Sigmoid colon (tissue), 6 donors: ENCODE measurements at regions not wholly inside any gene's neighbourhood (a gene's known extent, or its start where the extent isn't known, plus 50 kb on each side); places are given as distances from the start of the nearest gene placed in this dataset.

Experiments used
- DNase-seq: peaks from one replicate; pipeline ENCODE4 v3.0.0-alpha.2; 2019
- H3K27ac ChIP-seq, 4 donors: fragments of 200-600 bp; sonication (generic); one replicate each; pipeline ENCODE4 v1.5.1; 2016 to 2019; ENCODE audit warnings: mild to moderate bottlenecking in 1 of 4
- H3K27me3 ChIP-seq, 3 donors: fragments of 200-600 bp; sonication (generic); one replicate each; pipeline ENCODE4 v1.5.1; 2019; ENCODE audit warnings: mild to moderate bottlenecking in 1 of 3
- H3K36me3 ChIP-seq, 4 donors: fragments of 200-600 bp; sonication (generic); one replicate each; pipeline ENCODE4 v1.5.1; 2016 to 2019
- H3K4me1 ChIP-seq, 4 donors: fragments of 200-600 bp; sonication (generic); one replicate each; pipeline ENCODE4 v1.5.1; 2017 to 2019
- H3K4me3 ChIP-seq, 4 donors: fragments of 200-600 bp; sonication (generic); one replicate each; pipeline ENCODE4 v1.5.1; 2017 to 2019; ENCODE audit warnings: mild to moderate bottlenecking in 2 of 4, moderate library complexity in 1 of 4
- H3K9me3 ChIP-seq, 4 donors: fragments of 200-600 bp in 3 of 4; sonication (generic) in 3 of 4; one replicate each; pipeline versions ENCODE4 v1.5.1 to v1.6.1; 2013 to 2019
- EP300 ChIP-seq, 4 donors: sonication (generic); formaldehyde crosslinking; IDR thresholded peaks; one replicate each; pipeline ENCODE4 v1.6.1; 2017; ENCODE audit warnings: antibody characterized with exemption in 4 of 4
- POLR2A ChIP-seq, 2 donors: fragments of 450-650 bp; IDR thresholded peaks; one replicate each; pipeline ENCODE4 v1.6.1; 2016; ENCODE audit warnings: antibody characterized with exemption in 2 of 2, mild to moderate bottlenecking in 2 of 2, moderate library complexity in 2 of 2
- POLR2AphosphoS5 ChIP-seq, 4 donors: sonication (generic); formaldehyde crosslinking; IDR thresholded peaks; one replicate each; pipeline ENCODE4 v1.6.1; 2017; ENCODE audit warnings: antibody characterized with exemption in 4 of 4
- WGBS, 2 donors: extraction: QIAGEN DNeasy Blood & Tissue Kit; methylation state at CpG; one replicate each; pipeline ENCODE4 v1.1.7; 2013; 5-methylcytosine and 5-hydroxymethylcytosine counted together
- intact Hi-C: fragments of 100-400 bp; cut with DNase I; formaldehyde crosslinking; loops from one replicate; pipeline ENCODE4 v1.15.1; 2023
- TF ChIP-seq, protein P1 (sequence below), 4 experiments: fragments of 450-650 bp in 3 of 4; fragments of 200-600 bp in 1 of 4; IDR thresholded peaks; one replicate each; pipeline ENCODE4 v1.5.1; 2016 to 2019; ENCODE audit warnings: antibody characterized with exemption in 4 of 4, mild to moderate bottlenecking in 3 of 4, moderate library complexity in 2 of 4
- donor health status: healthy with polysubstance abuse.
- donor health status: healthy.

DNA sequence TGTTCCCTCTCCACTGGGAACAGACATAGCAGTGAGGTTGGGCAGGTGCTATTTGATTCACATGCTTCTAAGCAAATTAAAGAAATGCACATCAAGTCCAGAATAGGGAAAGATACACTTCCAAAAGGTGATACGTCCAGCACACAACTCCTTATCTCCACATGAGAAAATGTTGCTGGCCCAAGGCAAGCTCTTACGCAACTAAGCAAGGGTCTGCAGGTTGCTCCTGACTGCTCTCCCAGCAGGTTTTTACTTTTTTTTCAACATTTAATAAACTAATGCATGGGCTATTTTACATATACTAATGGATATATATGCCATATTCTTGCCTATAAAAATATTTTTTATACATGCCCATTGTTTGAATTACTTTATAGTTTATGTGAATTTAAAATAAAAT is 818.5 kb upstream of the ROBO1 start:
- H3K27ac ChIP-seq, result no peak overlapping the region
- DNase-seq, result no peak
- H3K36me3 ChIP-seq, result no peaks in the 10 kb centered on the region
- no peaks in the 10 kb centered on the region for H3K27me3 ChIP-seq
- no peaks in the 10 kb centered on the region for H3K9me3 ChIP-seq
- TF ChIP-seq, protein P1, sequence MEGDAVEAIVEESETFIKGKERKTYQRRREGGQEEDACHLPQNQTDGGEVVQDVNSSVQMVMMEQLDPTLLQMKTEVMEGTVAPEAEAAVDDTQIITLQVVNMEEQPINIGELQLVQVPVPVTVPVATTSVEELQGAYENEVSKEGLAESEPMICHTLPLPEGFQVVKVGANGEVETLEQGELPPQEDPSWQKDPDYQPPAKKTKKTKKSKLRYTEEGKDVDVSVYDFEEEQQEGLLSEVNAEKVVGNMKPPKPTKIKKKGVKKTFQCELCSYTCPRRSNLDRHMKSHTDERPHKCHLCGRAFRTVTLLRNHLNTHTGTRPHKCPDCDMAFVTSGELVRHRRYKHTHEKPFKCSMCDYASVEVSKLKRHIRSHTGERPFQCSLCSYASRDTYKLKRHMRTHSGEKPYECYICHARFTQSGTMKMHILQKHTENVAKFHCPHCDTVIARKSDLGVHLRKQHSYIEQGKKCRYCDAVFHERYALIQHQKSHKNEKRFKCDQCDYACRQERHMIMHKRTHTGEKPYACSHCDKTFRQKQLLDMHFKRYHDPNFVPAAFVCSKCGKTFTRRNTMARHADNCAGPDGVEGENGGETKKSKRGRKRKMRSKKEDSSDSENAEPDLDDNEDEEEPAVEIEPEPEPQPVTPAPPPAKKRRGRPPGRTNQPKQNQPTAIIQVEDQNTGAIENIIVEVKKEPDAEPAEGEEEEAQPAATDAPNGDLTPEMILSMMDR (IDR thresholded peaks at IDR 0.05), result no peak
- TF ChIP-seq EP300 (IDR thresholded peaks at IDR 0.05) (no peak), POLR2A (IDR thresholded peaks at IDR 0.05) (no peak), POLR2AphosphoS5 (IDR thresholded peaks at IDR 0.05) (no peak)
- H3K4me3 ChIP-seq, result no peak overlapping the region
- intact Hi-C loops, result no loop called here
- no peaks in the 10 kb centered on the region for H3K4me1 ChIP-seq
- 88 to 92% methylated on average over 2 of the region's 2 CpGs for WGBS, 2 donors

DNA sequence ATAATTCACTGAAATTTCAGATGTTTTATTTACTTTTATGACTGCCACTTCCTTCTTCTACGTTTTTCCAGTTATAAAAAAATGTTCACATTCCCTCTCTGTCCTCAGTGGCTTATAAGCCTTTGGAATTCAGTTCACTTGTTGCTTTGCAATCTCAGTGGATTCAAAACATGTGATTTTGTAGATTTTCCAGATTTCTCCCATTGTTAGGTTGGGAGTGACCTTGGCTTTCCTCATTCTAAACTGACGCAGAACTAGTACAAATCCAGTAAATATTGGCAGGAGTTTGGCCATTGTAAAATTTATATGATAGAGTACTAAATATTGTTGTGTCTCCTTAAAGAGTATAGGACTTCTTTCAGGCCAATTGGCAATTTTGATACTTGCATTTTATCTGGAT is 812.3 kb upstream of the ROBO1 start:
- Histone ChIP-seq H3K9me3 (no peaks in the 10 kb centered on the region), H3K4me1 (no peaks in the 10 kb centered on the region), H3K27me3 (no peaks in the 10 kb centered on the region), H3K36me3 (no peaks in the 10 kb centered on the region), H3K4me3 (no peak overlapping the region), H3K27ac (no peak overlapping the region)
- whole genome bisulfite sequencing, 2 donors, result 12 to 50% methylated on average over 2 of the region's 2 CpGs
- no peak for TF ChIP-seq EP300 (IDR thresholded peaks at IDR 0.05)
- no peak for DNase-seq
- intact Hi-C loops, result no loop called here

DNA sequence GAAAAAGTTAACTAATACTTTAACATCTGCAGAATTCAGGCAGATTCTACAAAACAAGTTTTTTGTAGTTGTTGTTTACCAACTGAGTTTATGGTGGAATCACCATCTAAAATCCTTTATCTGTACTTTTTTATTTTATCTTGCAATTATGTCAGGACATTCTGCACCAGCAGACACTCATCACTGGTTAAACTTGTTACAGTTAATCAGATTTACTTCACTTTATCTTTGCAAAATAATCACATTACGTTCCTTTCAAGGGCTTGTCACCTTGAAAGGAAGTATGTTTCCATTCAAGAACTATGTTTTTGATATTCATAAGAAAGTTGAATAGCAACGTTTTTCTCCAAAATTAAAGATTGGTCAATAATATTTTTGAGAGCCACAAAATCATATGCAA is 796.6 kb upstream of the ROBO1 start:
- Histone ChIP-seq H3K27me3 (no peaks in the 10 kb centered on the region), H3K27ac (no peak overlapping the region), H3K9me3 (no peaks in the 10 kb centered on the region), H3K4me1 (no peaks in the 10 kb centered on the region), H3K4me3 (no peak overlapping the region), H3K36me3 (no peaks in the 10 kb centered on the region)
- WGBS, 2 donors, result 16 to 47% methylated on average over 2 of the region's 2 CpGs
- TF ChIP-seq POLR2A (IDR thresholded peaks at IDR 0.05) (no peak), EP300 (IDR thresholded peaks at IDR 0.05) (no peak), POLR2AphosphoS5 (IDR thresholded peaks at IDR 0.05) (no peak)
- TF ChIP-seq, protein P1 (IDR thresholded peaks at IDR 0.05), result no peak
- intact Hi-C loops, result no loop called here
- DNase-seq, result no peak

DNA sequence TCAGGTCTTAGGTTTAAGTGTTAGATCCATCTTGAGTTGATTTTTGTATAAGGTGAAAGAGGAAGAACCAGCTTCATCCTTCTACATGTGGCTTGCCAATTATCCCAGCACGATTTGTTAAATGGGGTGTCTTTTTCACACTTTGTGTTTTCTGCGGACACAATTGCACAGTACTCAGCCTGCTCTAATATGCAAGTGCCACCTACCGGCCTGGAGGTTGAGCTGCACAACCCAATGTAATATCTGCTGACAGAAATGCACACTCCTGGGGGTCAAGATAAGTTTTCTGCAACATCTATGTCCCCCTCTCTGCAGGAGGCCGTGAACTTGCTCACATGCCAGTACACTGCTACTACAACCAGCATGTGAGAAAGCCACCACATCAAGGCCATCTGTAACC is 791.9 kb upstream of the ROBO1 start:
- H3K4me1 ChIP-seq, result no peaks in the 10 kb centered on the region
- no peak for DNase-seq

DNA sequence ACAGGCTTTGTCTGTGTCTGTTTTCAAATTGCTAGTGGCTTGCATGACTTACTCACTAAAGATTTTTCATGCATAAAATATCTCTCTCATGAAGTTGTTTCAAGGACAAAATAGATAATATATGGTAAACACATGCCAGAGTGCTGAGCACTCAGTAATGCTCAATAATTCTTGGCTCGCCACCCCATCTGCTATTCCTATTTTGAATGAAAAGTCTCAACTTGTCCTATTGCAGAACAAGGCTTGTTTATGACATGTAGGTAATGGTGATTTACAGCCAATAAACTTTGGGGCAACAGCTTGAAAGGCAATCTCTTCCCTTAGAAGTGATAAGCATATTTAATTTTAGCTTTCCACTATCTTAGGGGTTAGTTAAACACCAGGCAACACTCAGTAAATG is 789.0 kb upstream of the ROBO1 start:
- no peak for DNase-seq
- no peaks in the 10 kb centered on the region for H3K27me3 ChIP-seq
- H3K4me1 ChIP-seq, result no peaks in the 10 kb centered on the region
- no peaks in the 10 kb centered on the region for H3K36me3 ChIP-seq
- H3K27ac ChIP-seq, result no peak overlapping the region
- intact Hi-C loops, result no loop called here
- no peak overlapping the region for H3K4me3 ChIP-seq
- H3K9me3 ChIP-seq, result no peaks in the 10 kb centered on the region
- WGBS, 2 donors, result 24 to 64% methylated on average over 1 of the region's 1 CpG
- TF ChIP-seq POLR2A (IDR thresholded peaks at IDR 0.05), result no peak
- no peak for TF ChIP-seq POLR2AphosphoS5 (IDR thresholded peaks at IDR 0.05)
- no peak for TF ChIP-seq EP300 (IDR thresholded peaks at IDR 0.05)
- TF ChIP-seq, protein P1 (IDR thresholded peaks at IDR 0.05), result no peak

More for the DNA sequence above, 791.9 kb upstream of the ROBO1 start:
- intact Hi-C loops, result no loop called here
- no peaks in the 10 kb centered on the region for H3K36me3 ChIP-seq
- TF ChIP-seq EP300 (IDR thresholded peaks at IDR 0.05), result no peak
- TF ChIP-seq POLR2AphosphoS5 (IDR thresholded peaks at IDR 0.05), result no peak
- H3K4me3 ChIP-seq, result no peak overlapping the region
- H3K27me3 ChIP-seq, result no peaks in the 10 kb centered on the region
- 87% methylated on average over 4 of the region's 4 CpGs for WGBS, 2 donors
- no peaks in the 10 kb centered on the region for H3K9me3 ChIP-seq
- H3K27ac ChIP-seq, result no peak overlapping the region

DNA sequence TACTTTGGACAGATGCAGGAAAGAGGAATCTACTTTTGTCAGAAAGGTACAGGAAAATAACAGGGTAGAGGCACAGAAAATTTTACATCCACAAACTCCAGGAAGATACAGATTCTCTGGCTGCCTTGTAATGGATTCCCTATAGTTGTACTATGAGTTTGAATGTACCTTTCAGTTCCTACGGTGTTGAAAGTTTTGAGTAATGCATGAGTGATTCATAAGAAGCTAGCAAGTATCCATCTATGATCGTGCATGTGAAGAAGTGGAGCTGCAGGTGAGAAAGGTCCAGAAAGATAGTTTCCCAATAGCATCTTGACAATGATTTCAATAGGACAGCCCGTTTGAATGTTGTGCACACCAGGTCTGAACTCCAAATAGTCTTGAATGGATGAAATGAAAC is 786.5 kb upstream of the ROBO1 start:
- Histone ChIP-seq H3K4me1 (no peaks in the 10 kb centered on the region), H3K27me3 (no peaks in the 10 kb centered on the region), H3K36me3 (no peaks in the 10 kb centered on the region), H3K9me3 (no peaks in the 10 kb centered on the region), H3K4me3 (no peak overlapping the region), H3K27ac (no peak overlapping the region)
- TF ChIP-seq POLR2AphosphoS5 (IDR thresholded peaks at IDR 0.05) (no peak), EP300 (IDR thresholded peaks at IDR 0.05) (no peak), POLR2A (IDR thresholded peaks at IDR 0.05) (no peak)
- TF ChIP-seq, protein P1 (IDR thresholded peaks at IDR 0.05), result no peak
- intact Hi-C loops, result no loop called here
- DNase-seq, result no peak
- WGBS, 2 donors, result 68 to 85% methylated on average over 3 of the region's 3 CpGs
